GM12878 (cell line): ENCODE measurements at regions not wholly inside any gene's neighbourhood (a gene's known extent, or its start where the extent isn't known, plus 50 kb on each side); places are given as distances from the start of the nearest gene placed in this dataset.

ENCODE experiments used
- ATAC-seq: fragments of 200-7000 bp; cut with Tn5 transposase; 3 replicates; pipeline ENCODE4 v1.9.1; 2020; ENCODE audit warnings: mild to moderate bottlenecking, moderate library complexity
- BruUV-seq: library from RNA; stranded (reverse); fragments of 400-500 nt; replicated peaks from 2 replicates; lab custom pipeline; 2021; lab: Mats Ljungman, UMichigan
- CTCF ChIA-PET: fragments of 300-600 bp; sonication (Branson Sonifier 250); formaldehyde crosslinking; extraction: SDS; loops from one replicate; lab custom pipeline; 2021; ENCODE audit warnings: inconsistent platforms; lab: Yijun Ruan, JAX
- POLR2A ChIA-PET: fragments of 350-600 bp; formaldehyde crosslinking; extraction: SDS; loops from one replicate; lab custom pipeline; 2021; ENCODE audit warnings: inconsistent platforms; lab: Charles Lee
- RAD21 ChIA-PET: fragments of 300-600 bp; sonication (Branson Sonifier 250); formaldehyde crosslinking; loops from one replicate; lab custom pipeline; 2023; ENCODE audit warnings: antibody characterized with exemption; ENCODE audit not compliant: unreplicated experiment; lab: Charles Lee
- SMC1A ChIA-PET: fragments of 300-600 bp; sonication (Branson Sonifier 250); formaldehyde crosslinking; loops from one replicate; lab custom pipeline; 2023; ENCODE audit not compliant: unreplicated experiment, uncharacterized antibody; lab: Charles Lee
- DNase-seq: peaks from one replicate; pipeline ENCODE4 v3.0.0-alpha.2; 2011; ENCODE audit warnings: low read depth, low spot score
- FAIRE-seq: peaks from 3 replicates; lab custom pipeline; 2011; peaks lifted over from hg19 to GRCh38; lab: Jason Lieb, UNC
- H2AFZ ChIP-seq: 2 replicates; pipeline ENCODE4 v1.6.0; 2011; ENCODE audit warnings: low read depth, low read length, control low read depth; ENCODE audit not compliant: control insufficient read depth
- H3K27ac ChIP-seq: 2 replicates; pipeline ENCODE4 v1.5.1; 2011; ENCODE audit warnings: control low read depth; ENCODE audit not compliant: control insufficient read depth, insufficient read depth
- H3K27me3 ChIP-seq, 2 experiments: replicated peaks in 1 of 2; 2 replicates each; pipeline versions ENCODE4 v1.6.0 to v1.6.1; 2011; ENCODE audit warnings: low read length in 1 of 2; ENCODE audit not compliant: control insufficient read depth in 2 of 2, insufficient read depth in 2 of 2
- H3K36me3 ChIP-seq, 2 experiments: 2 replicates each; pipeline ENCODE4 v1.5.1; 2011; ENCODE audit warnings: low read length in 1 of 2; ENCODE audit not compliant: control insufficient read depth in 2 of 2, insufficient read depth in 2 of 2
- H3K4me1 ChIP-seq: 2 replicates; pipeline ENCODE4 v1.6.1; 2011; ENCODE audit warnings: mild to moderate bottlenecking, low read length, moderate library complexity, mixed read lengths; ENCODE audit not compliant: control insufficient read depth, insufficient read depth
- H3K4me2 ChIP-seq: 2 replicates; pipeline ENCODE4 v1.6.0; 2011; ENCODE audit warnings: control low read depth; ENCODE audit not compliant: control insufficient read depth, insufficient read depth
- H3K4me3 ChIP-seq: fragments of 200-600 bp; sonication (generic); 2 replicates; pipeline ENCODE4 v1.5.1; 2016
- H3K79me2 ChIP-seq: 2 replicates; pipeline ENCODE4 v1.6.0; 2011; ENCODE audit warnings: low read length; ENCODE audit not compliant: control insufficient read depth, insufficient read depth
- H3K9ac ChIP-seq: 2 replicates; pipeline ENCODE4 v1.8.0; 2011; ENCODE audit warnings: low read length, control low read depth, mixed read lengths; ENCODE audit not compliant: control insufficient read depth, insufficient read depth
- H3K9me3 ChIP-seq: replicated peaks from 3 replicates; pipeline ENCODE4 v1.5.1; 2011; ENCODE audit warnings: mild to moderate bottlenecking, low read length; ENCODE audit not compliant: control insufficient read depth, insufficient read depth
- H4K20me1 ChIP-seq: 2 replicates; pipeline ENCODE4 v1.6.0; 2011; ENCODE audit not compliant: control insufficient read depth, insufficient read depth
- ASH2L ChIP-seq: fragments of 300-600, 200-600 bp; sonication (generic); IDR thresholded peaks from 2 replicates; pipeline ENCODE4 v1.6.1; 2017; ENCODE audit warnings: low read depth, mild to moderate bottlenecking, borderline replicate concordance
- EED ChIP-seq: sonication (generic); IDR thresholded peaks from 2 replicates; pipeline ENCODE4 v1.6.1; 2016; ENCODE audit warnings: antibody characterized with exemption, low read depth
- HDAC6 ChIP-seq: fragments of 200-600 bp; sonication (generic); IDR thresholded peaks from one replicate; pipeline ENCODE4 v1.8.0; 2017; ENCODE audit warnings: antibody characterized with exemption; ENCODE audit not compliant: unreplicated experiment
- HDGF ChIP-seq: fragments of 450-650 bp; IDR thresholded peaks from 2 replicates; pipeline ENCODE4 v1.6.1; 2016; ENCODE audit warnings: antibody characterized with exemption
- PAX5 ChIP-seq: IDR thresholded peaks from 2 replicates; pipeline ENCODE4 v1.6.1; 2011; ENCODE audit warnings: low read depth, low read length, borderline replicate concordance
- WGBS: methylation state at CpG from one replicate; pipeline ENCODE4 v1.1.6; 2016; ENCODE audit warnings: low lambda C conversion rate; ENCODE audit not compliant: insufficient replicate concordance, insufficient coverage; ENCODE audit errors: missing lambda C conversion rate; 5-methylcytosine and 5-hydroxymethylcytosine counted together
- in situ Hi-C: fragments of 300-500 bp; cut with MboI; formaldehyde crosslinking; loops from 9 replicates; pipeline ENCODE4 v1.14.3; 2018; ENCODE audit warnings: mixed read lengths
- intact Hi-C: fragments of 100-400 bp; cut with micrococcal nuclease; formaldehyde crosslinking; loops from one replicate; pipeline ENCODE4 v1.14.2; 2022; ENCODE audit not compliant: unreplicated experiment

DNA sequence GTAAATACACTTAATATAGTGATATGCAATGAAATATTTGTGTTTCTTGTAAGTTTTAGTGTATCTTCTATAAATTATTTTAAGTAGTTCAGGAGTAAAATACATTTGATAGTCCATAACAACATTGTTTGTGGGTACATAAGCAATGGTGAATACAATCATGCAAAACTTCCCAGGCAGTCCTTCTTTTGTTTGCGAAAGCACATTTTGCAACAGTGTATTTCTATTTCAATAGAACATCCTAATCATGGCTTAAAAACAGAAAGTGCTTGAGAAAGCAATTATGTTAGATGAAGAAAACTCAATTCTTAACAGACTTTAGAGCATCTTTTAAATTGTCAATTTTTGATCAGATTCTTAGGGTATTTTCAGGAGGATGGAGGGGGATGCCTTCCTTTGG lies 155.6 kb downstream of the POSTN start:
- ChIA-PET RAD21 (no interaction called here), POLR2A (no interaction called here), SMC1A (no interaction called here), CTCF (no interaction called here)
- no peak overlapping the region for H3K4me3 ChIP-seq
- BruUV-seq = no TSS peak
- DNase-seq = no peak
- no peak for ATAC-seq
- TF ChIP-seq EED (no peak), HDGF (no peak), PAX5 (no peak), HDAC6 (no peak)
- TF ChIP-seq, all 136 proteins: peak for 0
- Histone ChIP-seq H3K27ac (no peak overlapping the region), H3K9ac (no peak overlapping the region), H3K9me3 (no peaks in the 10 kb centered on the region), H3K27me3 (no peaks in the 10 kb centered on the region), H4K20me1 (no peaks in the 10 kb centered on the region), H3K79me2 (no peaks in the 10 kb centered on the region), H3K4me1 (no peaks in the 10 kb centered on the region), H2AFZ (no peak overlapping the region), H3K36me3 (no peaks in the 10 kb centered on the region), H3K4me2 (no peak overlapping the region)
- 53% methylated on average over 1 of the region's 1 CpG for WGBS
- intact Hi-C loops (no loop called here), in situ Hi-C loops (no loop called here)
- no peak for FAIRE-seq

DNA sequence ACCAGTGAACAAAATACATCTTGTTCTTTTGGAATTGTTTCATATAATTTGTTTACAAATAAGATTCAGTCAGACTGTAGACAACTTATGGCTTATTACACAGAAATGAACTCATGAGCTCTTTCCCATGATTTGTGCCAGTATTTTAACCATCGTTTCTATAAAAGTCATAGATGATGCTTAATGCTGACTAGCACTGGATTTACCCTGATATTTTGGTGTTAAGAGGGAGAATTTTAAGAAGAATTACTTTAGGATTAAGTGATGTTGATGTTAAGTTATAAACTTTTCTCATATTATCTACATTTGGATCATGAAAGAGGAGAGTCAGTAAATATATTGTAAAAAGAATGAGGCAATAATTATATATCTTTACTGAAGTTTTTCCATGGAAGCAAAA lies 162.7 kb downstream of the POSTN start:
- TF ChIP-seq ASH2L = no peak
- Histone ChIP-seq H3K36me3 (no peaks in the 10 kb centered on the region), H3K27me3 (no peaks in the 10 kb centered on the region), H3K27ac (no peak overlapping the region), H3K79me2 (no peaks in the 10 kb centered on the region), H3K9ac (no peak overlapping the region), H3K4me3 (no peak overlapping the region), H3K9me3 (no peaks in the 10 kb centered on the region), H3K4me2 (no peak overlapping the region), H4K20me1 (no peaks in the 10 kb centered on the region), H3K4me1 (no peaks in the 10 kb centered on the region), H2AFZ (no peak overlapping the region)
- POLR2A ChIA-PET = no interaction called here
- SMC1A ChIA-PET = no interaction called here
- no TSS peak for BruUV-seq
- intact Hi-C loops = no loop called here
- RAD21 ChIA-PET = no interaction called here
- FAIRE-seq (no peak), ATAC-seq (no peak), DNase-seq (no peak)
- WGBS = 0% methylated on average over 1 of the region's 1 CpG
- CTCF ChIA-PET = no interaction called here
- in situ Hi-C loops = no loop called here
